ENCODE measurements at regions not wholly inside any gene's neighbourhood (a gene's known extent, or its start where the extent isn't known, plus 50 kb on each side); places are given as distances from the start of the nearest gene placed in this dataset.
"Not testable (repeated sequence)": the region's sequence is repeated elsewhere in the genome, so short reads cannot be mapped to it uniquely, and the experiment has no call there.

GRCh38 chr16:29146266-29146665 is 161.4 kb downstream of the LAT start:
- no peak for DNase-seq (ENCODE audit: low read depth in 2 of 2)

- not testable (repeated sequence) for DNase-seq (ENCODE audit: low read depth in 2 of 2)
These were observed 160.8 kb downstream of the LAT start for GRCh38 chr16:29145486-29146225.

GRCh38 chr16:29145086-29145485 is 160.2 kb downstream of the LAT start:
- DNase-seq (ENCODE audit: low read depth in 2 of 2): not testable (repeated sequence)

GRCh38 chr16:29144669-29145062 is 159.8 kb downstream of the LAT start:
- not testable (repeated sequence) for DNase-seq (ENCODE audit: low read depth in 2 of 2)

GRCh38 chr16:29143739-29144668 is 159.2 kb downstream of the LAT start:
- not testable (repeated sequence) for DNase-seq (ENCODE audit: low read depth in 2 of 2)

GRCh38 chr16:29142506-29142905 is 157.7 kb downstream of the LAT start:
- not testable (repeated sequence) for DNase-seq (ENCODE audit: low read depth in 2 of 2)

- no peak for DNase-seq (ENCODE audit: low read depth in 2 of 2)
These were observed 156.9 kb downstream of the LAT start for GRCh38 chr16:29141586-29142324.

GRCh38 chr16:29141121-29141520 is 156.3 kb downstream of the LAT start:
- not testable (repeated sequence) for DNase-seq (ENCODE audit: low read depth in 2 of 2)

GRCh38 chr16:29139901-29140855 is 155.3 kb downstream of the LAT start:
- DNase-seq (ENCODE audit: low read depth in 2 of 2): not testable (repeated sequence)

- no peak for DNase-seq (ENCODE audit: low read depth in 2 of 2)
These were observed 154.5 kb downstream of the LAT start for GRCh38 chr16:29139261-29139802.

GRCh38 chr16:29138698-29139097 is 153.8 kb downstream of the LAT start:
- DNase-seq (ENCODE audit: low read depth in 2 of 2): not testable (repeated sequence)

GRCh38 chr16:29137894-29138662 is 153.2 kb downstream of the LAT start:
- not testable (repeated sequence) for DNase-seq (ENCODE audit: low read depth in 2 of 2)

- DNase-seq (ENCODE audit: low read depth in 2 of 2): not testable (repeated sequence)
These were observed 152.6 kb downstream of the LAT start for GRCh38 chr16:29137461-29137860.

- DNase-seq (ENCODE audit: low read depth in 2 of 2): not testable (repeated sequence)
These were observed 152.1 kb downstream of the LAT start for GRCh38 chr16:29136916-29137315.

GRCh38 chr16:29136046-29136696 is 151.3 kb downstream of the LAT start:
- DNase-seq (ENCODE audit: low read depth in 2 of 2): not testable (repeated sequence)

- DNase-seq (ENCODE audit: low read depth in 2 of 2): not testable (repeated sequence)
These were observed 150.2 kb downstream of the LAT start for GRCh38 chr16:29135098-29135497.

GRCh38 chr16:29133681-29134430 is 149.0 kb downstream of the LAT start:
- not testable (repeated sequence) for DNase-seq (ENCODE audit: low read depth in 2 of 2)

- not testable (repeated sequence) for DNase-seq (ENCODE audit: low read depth in 2 of 2)
These were observed 148.0 kb downstream of the LAT start for GRCh38 chr16:29132869-29133268.
